Fibroblast of pulmonary artery (primary cell): ENCODE measurements at regions not wholly inside any gene's neighbourhood (a gene's known extent, or its start where the extent isn't known, plus 50 kb on each side); places are given as distances from the start of the nearest gene placed in this dataset.
"Not testable (repeated sequence)": the region's sequence is repeated elsewhere in the genome, so short reads cannot be mapped to it uniquely, and the experiment has no call there.

Experiments used
- DNase-seq: peaks from one replicate; pipeline ENCODE4 v3.0.0-alpha.2; 2010; ENCODE audit warnings: low read depth
- H3K4me3 ChIP-seq: replicated peaks from 2 replicates; pipeline ENCODE4 v1.5.1; 2011; ENCODE audit warnings: low read depth, mild to moderate bottlenecking, control low read depth, low read length, moderate library complexity
- TF ChIP-seq, protein P1 (sequence below): IDR thresholded peaks from 2 replicates; pipeline ENCODE4 v1.5.1; 2011; ENCODE audit warnings: mild to moderate bottlenecking, control low read depth, low read length, inconsistent platforms; ENCODE audit errors: missing control alignments

DNA sequence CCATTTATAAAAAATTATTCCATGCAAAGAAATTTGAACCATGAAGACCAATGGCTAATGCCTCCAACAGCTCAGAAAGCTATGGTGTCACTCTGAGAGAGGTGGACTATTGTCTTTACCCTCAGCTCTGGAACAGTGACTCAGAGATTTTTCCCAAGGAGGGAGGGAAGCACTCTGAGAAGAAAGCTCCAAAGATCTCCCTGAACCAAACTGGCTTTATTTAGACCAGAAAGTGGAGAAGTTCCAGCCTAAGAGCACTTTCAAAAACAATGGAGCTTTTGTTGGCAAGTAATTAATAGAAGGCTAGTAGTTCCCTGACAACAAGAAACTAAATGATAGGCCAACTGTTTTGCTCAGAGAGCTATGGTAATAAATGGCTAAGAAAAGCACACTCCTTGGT, 599.9 kb upstream of the MDGA2 start:
- no peak overlapping the region for H3K4me3 ChIP-seq
- TF ChIP-seq, protein P1, sequence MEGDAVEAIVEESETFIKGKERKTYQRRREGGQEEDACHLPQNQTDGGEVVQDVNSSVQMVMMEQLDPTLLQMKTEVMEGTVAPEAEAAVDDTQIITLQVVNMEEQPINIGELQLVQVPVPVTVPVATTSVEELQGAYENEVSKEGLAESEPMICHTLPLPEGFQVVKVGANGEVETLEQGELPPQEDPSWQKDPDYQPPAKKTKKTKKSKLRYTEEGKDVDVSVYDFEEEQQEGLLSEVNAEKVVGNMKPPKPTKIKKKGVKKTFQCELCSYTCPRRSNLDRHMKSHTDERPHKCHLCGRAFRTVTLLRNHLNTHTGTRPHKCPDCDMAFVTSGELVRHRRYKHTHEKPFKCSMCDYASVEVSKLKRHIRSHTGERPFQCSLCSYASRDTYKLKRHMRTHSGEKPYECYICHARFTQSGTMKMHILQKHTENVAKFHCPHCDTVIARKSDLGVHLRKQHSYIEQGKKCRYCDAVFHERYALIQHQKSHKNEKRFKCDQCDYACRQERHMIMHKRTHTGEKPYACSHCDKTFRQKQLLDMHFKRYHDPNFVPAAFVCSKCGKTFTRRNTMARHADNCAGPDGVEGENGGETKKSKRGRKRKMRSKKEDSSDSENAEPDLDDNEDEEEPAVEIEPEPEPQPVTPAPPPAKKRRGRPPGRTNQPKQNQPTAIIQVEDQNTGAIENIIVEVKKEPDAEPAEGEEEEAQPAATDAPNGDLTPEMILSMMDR, result no peak
- DNase-seq, result no peak

GRCh38 chr14:48274826-48275225, 599.4 kb upstream of the MDGA2 start:
- TF ChIP-seq, protein P1, result no peak

DNA sequence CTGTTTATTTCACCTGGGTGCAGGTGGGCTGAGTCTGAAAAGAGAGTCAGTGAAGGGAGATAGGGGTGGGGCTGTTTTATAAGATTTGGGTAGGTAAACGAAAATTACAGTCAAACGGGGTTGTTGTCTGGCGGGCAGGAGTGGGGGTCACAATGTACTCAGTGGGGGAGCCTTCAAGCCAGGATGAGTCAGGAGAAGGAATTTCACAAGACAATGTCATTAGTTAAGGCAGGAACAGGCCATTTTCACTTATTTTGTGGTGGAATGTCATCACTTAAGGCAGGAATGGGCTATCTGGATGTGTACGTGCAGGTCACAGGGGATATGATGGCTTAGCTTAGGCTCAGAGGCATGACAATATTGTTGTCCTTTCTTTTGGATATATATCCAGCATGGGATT, 592.5 kb upstream of the MDGA2 start:
- H3K4me3 ChIP-seq, DNase-seq: not testable (repeated sequence)

More at GRCh38 chr14:48274826-48275225, 599.4 kb upstream of the MDGA2 start:
- DNase-seq, result no peak
- no peak overlapping the region for H3K4me3 ChIP-seq

DNA sequence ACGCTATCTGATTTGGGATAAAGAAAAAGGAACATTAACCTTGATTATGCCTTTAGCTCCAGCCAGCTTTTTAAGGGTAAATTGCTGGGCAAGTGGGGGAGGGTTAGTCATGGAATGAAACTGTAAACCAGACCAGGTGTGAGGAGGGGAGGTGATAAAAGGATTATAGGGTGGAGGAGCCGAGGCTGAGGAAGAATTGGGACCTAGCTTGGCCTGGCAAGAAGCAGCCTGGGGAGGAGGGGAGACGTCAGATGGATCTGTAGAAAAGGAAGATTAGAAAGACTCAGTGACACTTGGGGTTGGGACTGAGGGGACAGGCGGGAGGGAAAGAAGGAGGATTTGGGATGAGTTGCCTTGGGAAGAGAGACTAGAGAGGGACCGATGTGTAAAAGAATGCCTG, 590.8 kb upstream of the MDGA2 start:
- DNase-seq, H3K4me3 ChIP-seq: not testable (repeated sequence)

DNA sequence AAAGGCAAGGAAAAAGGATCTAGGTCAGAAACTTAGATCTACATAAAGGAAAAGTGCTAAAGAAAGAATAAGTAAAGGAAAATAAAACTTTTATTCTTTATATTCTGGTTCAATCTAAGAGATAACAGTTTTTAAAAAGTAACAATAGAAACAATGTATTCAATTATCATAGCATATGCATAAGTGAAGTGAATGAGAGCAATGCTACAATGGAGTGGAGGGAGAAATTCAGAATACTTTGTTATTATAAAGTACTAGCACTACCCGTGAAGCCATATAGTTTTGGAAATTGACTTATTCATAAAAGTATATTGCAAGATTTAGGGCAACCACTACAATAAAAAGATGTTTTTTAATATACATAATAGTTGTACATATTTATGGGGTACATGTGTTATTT, 586.0 kb upstream of the MDGA2 start:
- TF ChIP-seq, protein P1, result no peak
- H3K4me3 ChIP-seq, result no peak overlapping the region
- DNase-seq, result no peak

GRCh38 chr14:48260394-48261295, 585.2 kb upstream of the MDGA2 start:
- H3K4me3 ChIP-seq, result not testable (repeated sequence)

GRCh38 chr14:48259876-48260275, 584.5 kb upstream of the MDGA2 start:
- H3K4me3 ChIP-seq, DNase-seq: not testable (repeated sequence)

More at GRCh38 chr14:48260394-48261295, 585.2 kb upstream of the MDGA2 start:
- not testable (repeated sequence) for DNase-seq

GRCh38 chr14:48259232-48259631, 583.8 kb upstream of the MDGA2 start:
- not testable (repeated sequence) for DNase-seq, H3K4me3 ChIP-seq

- not testable (repeated sequence) for H3K4me3 ChIP-seq, DNase-seq
Observed at GRCh38 chr14:48258703-48259102, 583.3 kb upstream of the MDGA2 start.

DNA sequence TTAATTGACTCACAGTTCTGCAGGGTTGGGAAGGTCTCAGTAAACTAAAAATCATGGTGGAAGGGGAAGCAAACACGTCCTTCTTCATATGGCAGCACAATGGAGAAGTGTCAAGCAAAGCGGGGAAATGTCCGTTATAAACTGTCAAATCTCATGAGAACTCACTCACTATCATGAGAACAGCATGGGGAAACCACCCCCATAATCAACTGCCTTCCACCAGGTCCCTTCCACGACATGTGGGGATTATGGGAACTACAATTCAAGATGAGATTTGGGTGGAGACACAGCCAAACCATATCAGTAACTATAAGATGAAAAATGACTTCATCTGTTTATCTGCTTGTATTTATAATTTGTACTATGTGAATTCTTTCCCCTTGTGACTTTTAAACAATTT, 577.6 kb upstream of the MDGA2 start:
- H3K4me3 ChIP-seq, result no peak overlapping the region
- TF ChIP-seq, protein P1, result no peak
- DNase-seq, result no peak
